Suprapubic skin (tissue), 4 donors: ENCODE measurements at regions not wholly inside any gene's neighbourhood (a gene's known extent, or its start where the extent isn't known, plus 50 kb on each side); places are given as distances from the start of the nearest gene placed in this dataset.

Experiments used
- DNase-seq, 2 donors: peaks; one replicate each; pipeline ENCODE4 v3.0.0-alpha.2; 2019; ENCODE audit warnings: low spot score in 2 of 2
- H3K27ac ChIP-seq: fragments of 200-600 bp; sonication (generic); one replicate; pipeline ENCODE4 v1.5.1; 2019
- H3K27me3 ChIP-seq: fragments of 200-600 bp; sonication (generic); one replicate; pipeline ENCODE4 v1.5.1; 2019
- H3K36me3 ChIP-seq: fragments of 200-600 bp; sonication (generic); one replicate; pipeline ENCODE4 v1.5.1; 2019
- H3K4me1 ChIP-seq: fragments of 200-600 bp; sonication (generic); one replicate; pipeline ENCODE4 v1.5.1; 2019
- H3K4me3 ChIP-seq: fragments of 200-600 bp; sonication (generic); one replicate; pipeline ENCODE4 v1.5.1; 2019; ENCODE audit warnings: mild to moderate bottlenecking
- H3K9me3 ChIP-seq: fragments of 200-600 bp; sonication (generic); one replicate; pipeline ENCODE4 v1.5.1; 2019
- CTCF ChIP-seq, 2 donors: fragments of 200-600 bp in 1 of 2; fragments of 450-650 bp in 1 of 2; sonication (generic) in 1 of 2; IDR thresholded peaks; one replicate each; pipeline ENCODE4 v1.5.1; 2016 to 2019; ENCODE audit warnings: antibody characterized with exemption in 2 of 2, mild to moderate bottlenecking in 1 of 2, moderate library complexity in 1 of 2
- EP300 ChIP-seq: sonication (generic); formaldehyde crosslinking; IDR thresholded peaks from one replicate; pipeline ENCODE4 v1.6.1; 2017; ENCODE audit warnings: antibody characterized with exemption
- POLR2A ChIP-seq, 2 donors: fragments of 450-650 bp; IDR thresholded peaks; one replicate each; pipeline ENCODE4 v1.6.1; 2017; ENCODE audit warnings: antibody characterized with exemption in 2 of 2, mild to moderate bottlenecking in 2 of 2, moderate library complexity in 2 of 2
- POLR2AphosphoS5 ChIP-seq, 3 donors: sonication (generic); formaldehyde crosslinking; IDR thresholded peaks; one replicate each; pipeline ENCODE4 v1.6.1; 2017; ENCODE audit warnings: antibody characterized with exemption in 3 of 3
- WGBS: methylation state at CpG from one replicate; pipeline ENCODE4 v1.1.5; 2018; 5-methylcytosine and 5-hydroxymethylcytosine counted together

GRCh38 chr21:38147391-38147790 is 109.4 kb upstream of the KCNJ15 start:
- Histone ChIP-seq H3K4me3 (no peak overlapping the region), H3K36me3 (no peaks in the 10 kb centered on the region), H3K9me3 (no peaks in the 10 kb centered on the region), H3K27me3 (peaks cover 10% of the 10 kb centered on the region), H3K4me1 (no peaks in the 10 kb centered on the region), H3K27ac (no peak overlapping the region)
- TF ChIP-seq CTCF (IDR thresholded peaks at IDR 0.05), result no peak
- TF ChIP-seq POLR2A (IDR thresholded peaks at IDR 0.05), result no peak
- TF ChIP-seq EP300, result no peak
- no peak for TF ChIP-seq POLR2AphosphoS5 (IDR thresholded peaks at IDR 0.05)
- DNase-seq, result no peak
- 63% methylated on average over 4 of the region's 4 CpGs for WGBS

GRCh38 chr21:38148046-38148445 is 108.7 kb upstream of the KCNJ15 start:
- Histone ChIP-seq H3K27ac (no peak overlapping the region), H3K36me3 (no peaks in the 10 kb centered on the region), H3K9me3 (no peaks in the 10 kb centered on the region), H3K27me3 (peaks cover 13% of the 10 kb centered on the region), H3K4me3 (no peak overlapping the region), H3K4me1 (no peaks in the 10 kb centered on the region)
- TF ChIP-seq CTCF (IDR thresholded peaks at IDR 0.05), result no peak
- TF ChIP-seq EP300, result no peak
- TF ChIP-seq POLR2A (IDR thresholded peaks at IDR 0.05), result no peak
- TF ChIP-seq POLR2AphosphoS5 (IDR thresholded peaks at IDR 0.05), result no peak
- WGBS, result 31% methylated on average over 1 of the region's 1 CpG
- DNase-seq, result no peak

- no peak for DNase-seq
- no peaks in the 10 kb centered on the region for H3K36me3 ChIP-seq
- no peak overlapping the region for H3K4me3 ChIP-seq
- no peaks in the 10 kb centered on the region for H3K4me1 ChIP-seq
- no peak overlapping the region for H3K27ac ChIP-seq
- H3K27me3 ChIP-seq, result peaks cover 23% of the 10 kb centered on the region
- no peaks in the 10 kb centered on the region for H3K9me3 ChIP-seq
- 72% methylated on average over 1 of the region's 1 CpG for WGBS
- no peak for TF ChIP-seq EP300
- no peak for TF ChIP-seq CTCF (IDR thresholded peaks at IDR 0.05)
- TF ChIP-seq POLR2A (IDR thresholded peaks at IDR 0.05), result no peak
- TF ChIP-seq POLR2AphosphoS5 (IDR thresholded peaks at IDR 0.05), result no peak
Observed at GRCh38 chr21:38151021-38151645, 105.7 kb upstream of the KCNJ15 start.

GRCh38 chr21:38156200-38156599 is 100.6 kb upstream of the KCNJ15 start:
- Histone ChIP-seq H3K4me1 (no peaks in the 10 kb centered on the region), H3K36me3 (no peaks in the 10 kb centered on the region), H3K4me3 (no peak overlapping the region), H3K27me3 (peaks cover 20% of the 10 kb centered on the region), H3K9me3 (no peaks in the 10 kb centered on the region), H3K27ac (no peak overlapping the region)
- TF ChIP-seq POLR2A (IDR thresholded peaks at IDR 0.05) (no peak), EP300 (no peak), CTCF (IDR thresholded peaks at IDR 0.05) (no peak), POLR2AphosphoS5 (IDR thresholded peaks at IDR 0.05) (no peak)
- DNase-seq, result no peak
- 62% methylated on average over 2 of the region's 2 CpGs for WGBS

- H3K4me1 ChIP-seq, result no peaks in the 10 kb centered on the region
- no peaks in the 10 kb centered on the region for H3K36me3 ChIP-seq
- WGBS, result 18% methylated on average over 3 of the region's 3 CpGs
- no peak for DNase-seq
- H3K4me3 ChIP-seq, result no peak overlapping the region
- TF ChIP-seq POLR2AphosphoS5 (IDR thresholded peaks at IDR 0.05) (no peak), CTCF (IDR thresholded peaks at IDR 0.05) (peak; percentile 49 to 69), POLR2A (IDR thresholded peaks at IDR 0.05) (no peak)
- H3K27me3 ChIP-seq, result peaks cover under 1% of the 10 kb centered on the region
- H3K27ac ChIP-seq, result no peak overlapping the region
- H3K9me3 ChIP-seq, result no peaks in the 10 kb centered on the region
Observed at GRCh38 chr21:38159355-38159754, 97.4 kb upstream of the KCNJ15 start.
